ENCODE measurements at regions not wholly inside any gene's neighbourhood (a gene's known extent, or its start where the extent isn't known, plus 50 kb on each side); places are given as distances from the start of the nearest gene placed in this dataset.

DNA sequence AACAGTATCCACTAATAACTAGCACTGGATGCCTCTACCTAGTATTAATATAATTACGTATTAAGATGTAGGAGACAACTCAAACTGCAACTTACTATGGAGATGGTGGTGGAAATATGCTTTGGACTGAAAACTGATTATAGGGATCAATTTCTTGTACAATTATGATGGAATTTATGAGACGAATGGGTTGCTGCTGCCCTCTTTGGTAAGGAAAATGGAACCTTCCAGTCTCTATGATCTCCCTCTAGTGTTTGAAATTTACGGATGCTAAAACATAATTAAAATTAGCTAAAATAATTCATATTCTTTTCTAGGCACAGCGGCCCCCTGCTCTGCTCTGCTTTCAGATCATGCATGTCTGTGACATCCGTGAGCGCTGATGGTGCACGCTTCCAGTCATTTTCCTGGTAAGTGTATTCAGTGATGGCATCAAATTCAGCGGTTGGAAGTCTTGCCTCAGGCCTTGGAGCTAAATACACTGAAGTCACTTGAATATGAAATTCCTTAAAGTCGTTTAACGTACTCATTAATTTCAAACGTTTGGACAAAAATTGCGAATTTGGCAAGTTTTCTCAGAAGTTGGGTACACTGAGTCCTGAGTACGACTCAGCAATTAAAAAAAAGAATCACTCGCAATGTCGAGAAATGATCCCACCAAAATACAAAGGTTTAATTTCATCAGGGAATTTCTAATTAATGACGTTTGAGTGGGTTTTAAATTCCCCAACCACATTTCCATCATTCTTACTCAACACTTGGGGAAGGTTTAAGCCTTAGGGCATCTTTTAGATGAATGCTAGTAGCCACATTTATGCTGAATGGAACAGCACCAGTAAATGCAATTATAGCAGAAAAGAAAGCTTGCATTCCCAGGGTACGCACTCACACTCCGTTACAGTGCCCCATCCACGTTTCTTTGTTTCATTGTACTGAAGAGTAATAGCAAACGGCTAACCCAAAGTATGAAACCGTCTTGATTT lies 132.6 kb downstream of the NR2F2 start:
- H3K4me3 ChIP-seq (replicated peaks; ENCODE audit: low read depth, low read length): no peak overlapping the region
- DNase-seq (ENCODE audit: extremely low read depth, low read depth): no peak
- TF ChIP-seq CTCF (IDR thresholded peaks at IDR 0.05; ENCODE audit: low read depth, low read length, missing control alignments): no peak

GRCh38 chr15:96466389-96466947 lies 136.0 kb downstream of the NR2F2 start:
- TF ChIP-seq CTCF (IDR thresholded peaks at IDR 0.05; ENCODE audit: low read depth, low read length, missing control alignments): no peak
- no peak overlapping the region for H3K4me3 ChIP-seq (replicated peaks; ENCODE audit: low read depth, low read length)
- no peak for DNase-seq (ENCODE audit: extremely low read depth, low read depth)

- no peak for TF ChIP-seq CTCF (IDR thresholded peaks at IDR 0.05; ENCODE audit: low read depth, low read length, missing control alignments)
- DNase-seq (ENCODE audit: extremely low read depth, low read depth): no peak
- no peak overlapping the region for H3K4me3 ChIP-seq (replicated peaks; ENCODE audit: low read depth, low read length)
Measured at GRCh38 chr15:96468036-96468435, 137.5 kb downstream of the NR2F2 start.

DNA sequence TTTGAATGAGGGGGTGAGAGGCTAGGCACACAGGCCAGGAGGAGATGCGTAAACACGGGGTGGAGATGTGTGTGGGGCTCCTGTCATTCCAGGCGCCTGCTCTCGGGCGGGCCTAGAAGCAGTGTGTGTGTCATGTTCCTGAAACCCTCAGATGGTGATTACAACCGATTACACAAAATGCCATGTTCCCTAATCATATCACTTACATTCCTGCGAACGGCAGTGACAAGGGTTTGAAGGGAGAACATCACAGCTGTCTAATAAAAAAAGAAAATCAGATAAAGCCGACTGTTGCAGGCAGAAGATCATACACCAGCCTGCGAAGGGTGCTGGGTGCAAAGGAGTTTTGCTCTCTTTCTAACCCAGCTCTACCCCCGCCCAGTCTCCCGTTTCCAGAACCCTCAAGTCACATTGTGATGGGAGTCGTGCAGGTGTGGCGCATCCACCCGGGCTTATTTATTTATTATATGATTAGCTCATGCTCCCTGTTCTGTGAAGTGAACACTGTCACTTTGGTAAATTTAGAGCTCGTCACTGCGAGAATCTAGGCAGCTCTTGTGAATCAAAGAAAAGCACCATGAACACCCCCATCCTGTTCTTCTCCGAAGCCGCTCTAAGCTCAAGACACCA lies 140.3 kb downstream of the NR2F2 start:
- DNase-seq (ENCODE audit: extremely low read depth, low read depth): no peak
- TF ChIP-seq CTCF (IDR thresholded peaks at IDR 0.05; ENCODE audit: low read depth, low read length, missing control alignments): no peak
- no peak overlapping the region for H3K4me3 ChIP-seq (replicated peaks; ENCODE audit: low read depth, low read length)

DNA sequence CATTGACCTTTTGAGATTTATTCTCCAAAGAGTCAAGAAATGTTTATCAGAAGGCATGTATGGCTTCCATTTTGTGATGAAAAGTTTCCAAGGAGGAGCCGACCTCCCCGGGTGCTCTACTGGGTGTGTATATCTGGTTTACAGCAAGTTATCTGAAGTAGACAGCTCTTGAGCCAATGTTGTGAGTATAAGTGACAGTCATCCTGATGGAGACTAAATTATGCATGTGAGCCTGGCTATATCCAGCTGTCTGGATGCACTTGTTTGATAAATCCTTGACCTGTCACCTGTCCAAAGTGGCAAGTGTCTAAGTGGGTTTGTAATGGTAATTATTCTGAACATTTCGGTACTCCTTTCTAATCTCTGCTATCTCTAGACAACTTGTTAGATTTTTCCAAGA lies 142.2 kb downstream of the NR2F2 start:
- TF ChIP-seq CTCF (IDR thresholded peaks at IDR 0.05; ENCODE audit: low read depth, low read length, missing control alignments): no peak
- no peak overlapping the region for H3K4me3 ChIP-seq (replicated peaks; ENCODE audit: low read depth, low read length)
- no peak for DNase-seq (ENCODE audit: extremely low read depth, low read depth)

DNA sequence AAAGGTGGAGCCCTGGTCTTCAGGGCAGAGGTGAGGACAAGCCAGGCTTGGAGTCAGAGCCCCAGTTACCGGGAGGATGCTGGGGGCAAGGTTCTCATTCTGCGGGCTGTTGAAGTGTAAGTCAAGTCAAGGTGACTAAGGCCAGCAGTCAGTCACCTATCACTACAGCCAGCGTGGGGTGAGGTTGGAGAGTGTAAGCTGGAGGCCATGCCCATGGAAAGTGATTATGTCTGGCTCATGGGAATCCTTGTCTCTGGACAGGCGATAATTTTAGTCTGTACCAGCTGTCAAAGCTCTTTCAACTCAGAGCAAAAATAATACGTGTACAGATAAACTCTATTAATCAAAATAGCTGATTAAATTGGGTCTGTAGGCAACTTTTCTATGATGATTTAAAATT lies 143.1 kb downstream of the NR2F2 start:
- H3K4me3 ChIP-seq (replicated peaks; ENCODE audit: low read depth, low read length): no peak overlapping the region
- no peak for TF ChIP-seq CTCF (IDR thresholded peaks at IDR 0.05; ENCODE audit: low read depth, low read length, missing control alignments)
- no peak for DNase-seq (ENCODE audit: extremely low read depth, low read depth)

Data from HFF-Myc (cell line).